IPS-20b (cell line): ENCODE measurements at regions not wholly inside any gene's neighbourhood (a gene's known extent, or its start where the extent isn't known, plus 50 kb on each side); places are given as distances from the start of the nearest gene placed in this dataset.

Experiments used
- H3K27ac ChIP-seq: one replicate; pipeline ENCODE4 v1.5.1; 2013; ENCODE audit warnings: low read length
- H3K27me3 ChIP-seq: 2 replicates; pipeline ENCODE4 v1.6.1; 2013; ENCODE audit warnings: mild to moderate bottlenecking, low read length, inconsistent platforms; ENCODE audit not compliant: insufficient read depth
- H3K36me3 ChIP-seq: 2 replicates; pipeline ENCODE4 v1.6.1; 2013; ENCODE audit warnings: low read depth, mild to moderate bottlenecking, inconsistent platforms, low read length, moderate library complexity; ENCODE audit not compliant: insufficient read depth
- H3K4me1 ChIP-seq: 2 replicates; pipeline ENCODE4 v1.6.1; 2013; ENCODE audit warnings: mild to moderate bottlenecking, control low read depth, inconsistent platforms, low read length, moderate library complexity; ENCODE audit not compliant: insufficient read depth
- H3K4me3 ChIP-seq: 2 replicates; pipeline ENCODE4 v1.5.1; 2013; ENCODE audit warnings: mild to moderate bottlenecking, low read length, inconsistent platforms
- H3K9ac ChIP-seq: 2 replicates; pipeline ENCODE4 v1.6.1; 2013; ENCODE audit warnings: low read depth, mild to moderate bottlenecking, inconsistent platforms, low read length, moderate library complexity
- H3K9me3 ChIP-seq: 2 replicates; pipeline ENCODE4 v1.6.1; 2013; ENCODE audit warnings: mild to moderate bottlenecking, low read depth, low read length, inconsistent platforms; ENCODE audit not compliant: insufficient read depth

- Histone ChIP-seq H3K36me3 (no peaks in the 10 kb centered on the region), H3K27me3 (no peaks in the 10 kb centered on the region), H3K9ac (no peak overlapping the region), H3K27ac (no peak overlapping the region), H3K9me3 (no peaks in the 10 kb centered on the region), H3K4me1 (peaks cover 8% of the 10 kb centered on the region; the same call in 1 of the 2 replicates), H3K4me3 (no peak overlapping the region)
Measured at GRCh38 chr13:87123987-87124784, 547.0 kb upstream of the SLITRK5 start.

GRCh38 chr13:87124785-87125074 is 546.4 kb upstream of the SLITRK5 start:
- Histone ChIP-seq H3K4me3 (no peak overlapping the region), H3K9me3 (no peaks in the 10 kb centered on the region), H3K27ac (no peak overlapping the region), H3K9ac (no peak overlapping the region), H3K36me3 (no peaks in the 10 kb centered on the region), H3K4me1 (peaks cover 8% of the 10 kb centered on the region; the same call in 1 of the 2 replicates), H3K27me3 (peaks cover 4% of the 10 kb centered on the region; the same call in 1 of the 2 replicates)

- Histone ChIP-seq H3K4me1 (peaks cover 11% of the 10 kb centered on the region; the same call in 1 of the 2 replicates), H3K4me3 (no peak overlapping the region), H3K9ac (no peak overlapping the region), H3K27me3 (peaks cover 5% of the 10 kb centered on the region; the same call in 1 of the 2 replicates), H3K27ac (no peak overlapping the region), H3K36me3 (no peaks in the 10 kb centered on the region), H3K9me3 (no peaks in the 10 kb centered on the region)
Measured at GRCh38 chr13:87128036-87128435, 543.1 kb upstream of the SLITRK5 start.

- H3K27me3 ChIP-seq: peaks cover 5% of the 10 kb centered on the region; the same call in 1 of the 2 replicates
- no peaks in the 10 kb centered on the region for H3K9me3 ChIP-seq
- H3K36me3 ChIP-seq: no peaks in the 10 kb centered on the region
- H3K9ac ChIP-seq: no peak overlapping the region
- H3K4me3 ChIP-seq: no peak overlapping the region
- peaks cover 11% of the 10 kb centered on the region; the same call in 1 of the 2 replicates for H3K4me1 ChIP-seq
- H3K27ac ChIP-seq: no peak overlapping the region
Measured at GRCh38 chr13:87128491-87128890, 542.7 kb upstream of the SLITRK5 start.

GRCh38 chr13:87129602-87130300 is 541.4 kb upstream of the SLITRK5 start:
- peaks cover 11% of the 10 kb centered on the region; the same call in 1 of the 2 replicates for H3K4me1 ChIP-seq
- no peak overlapping the region for H3K4me3 ChIP-seq
- no peaks in the 10 kb centered on the region for H3K9me3 ChIP-seq
- H3K27me3 ChIP-seq: peaks cover 5% of the 10 kb centered on the region; the same call in 1 of the 2 replicates
- H3K9ac ChIP-seq: no peak overlapping the region
- H3K36me3 ChIP-seq: no peaks in the 10 kb centered on the region
- H3K27ac ChIP-seq: no peak overlapping the region

- no peak overlapping the region for H3K27ac ChIP-seq
- H3K27me3 ChIP-seq: peaks cover 5% of the 10 kb centered on the region; the same call in 1 of the 2 replicates
- peaks cover 11% of the 10 kb centered on the region; the same call in 1 of the 2 replicates for H3K4me1 ChIP-seq
- H3K4me3 ChIP-seq: no peak overlapping the region
- no peak overlapping the region for H3K9ac ChIP-seq
- H3K9me3 ChIP-seq: no peaks in the 10 kb centered on the region
- H3K36me3 ChIP-seq: no peaks in the 10 kb centered on the region
Measured at GRCh38 chr13:87130423-87130822, 540.7 kb upstream of the SLITRK5 start.

- Histone ChIP-seq H3K27ac (no peak overlapping the region), H3K9ac (no peak overlapping the region), H3K4me1 (peaks cover 11% of the 10 kb centered on the region; the same call in 1 of the 2 replicates), H3K27me3 (peaks cover 5% of the 10 kb centered on the region; the same call in 1 of the 2 replicates), H3K9me3 (no peaks in the 10 kb centered on the region), H3K4me3 (no peak overlapping the region), H3K36me3 (no peaks in the 10 kb centered on the region)
Measured at GRCh38 chr13:87131611-87132010, 539.6 kb upstream of the SLITRK5 start.

- Histone ChIP-seq H3K9me3 (no peaks in the 10 kb centered on the region), H3K36me3 (no peaks in the 10 kb centered on the region)
Measured at GRCh38 chr13:87138866-87139265, 532.3 kb upstream of the SLITRK5 start.

GRCh38 chr13:87147076-87147475 is 524.1 kb upstream of the SLITRK5 start:
- Histone ChIP-seq H3K9me3 (no peaks in the 10 kb centered on the region), H3K4me1 (no peaks in the 10 kb centered on the region), H3K27me3 (no peaks in the 10 kb centered on the region), H3K27ac (no peak overlapping the region), H3K4me3 (no peak overlapping the region), H3K9ac (no peak overlapping the region), H3K36me3 (no peaks in the 10 kb centered on the region)

More at GRCh38 chr13:87138866-87139265, 532.3 kb upstream of the SLITRK5 start:
- H3K4me3 ChIP-seq: no peak overlapping the region
- H3K27me3 ChIP-seq: no peaks in the 10 kb centered on the region
- H3K4me1 ChIP-seq: no peaks in the 10 kb centered on the region
- H3K27ac ChIP-seq: no peak overlapping the region
- H3K9ac ChIP-seq: no peak overlapping the region

- Histone ChIP-seq H3K27ac (no peak overlapping the region), H3K4me1 (no peaks in the 10 kb centered on the region), H3K9me3 (peaks cover 4% of the 10 kb centered on the region; the same call in 1 of the 2 replicates), H3K27me3 (no peaks in the 10 kb centered on the region), H3K9ac (no peak overlapping the region), H3K4me3 (no peak overlapping the region), H3K36me3 (no peaks in the 10 kb centered on the region)
Measured at GRCh38 chr13:87153371-87153770, 517.8 kb upstream of the SLITRK5 start.

GRCh38 chr13:87166348-87166747 is 504.8 kb upstream of the SLITRK5 start:
- H3K9ac ChIP-seq: no peak overlapping the region
- no peaks in the 10 kb centered on the region for H3K36me3 ChIP-seq
- H3K4me3 ChIP-seq: no peak overlapping the region

GRCh38 chr13:87168390-87168789 is 502.8 kb upstream of the SLITRK5 start:
- no peaks in the 10 kb centered on the region for H3K36me3 ChIP-seq

More at GRCh38 chr13:87166348-87166747, 504.8 kb upstream of the SLITRK5 start:
- Histone ChIP-seq H3K4me1 (no peaks in the 10 kb centered on the region), H3K27ac (no peak overlapping the region), H3K27me3 (no peaks in the 10 kb centered on the region), H3K9me3 (no peaks in the 10 kb centered on the region)

More at GRCh38 chr13:87168390-87168789, 502.8 kb upstream of the SLITRK5 start:
- H3K4me1 ChIP-seq: no peaks in the 10 kb centered on the region
- no peak overlapping the region for H3K9ac ChIP-seq
- H3K27me3 ChIP-seq: no peaks in the 10 kb centered on the region
- no peaks in the 10 kb centered on the region for H3K9me3 ChIP-seq
- H3K4me3 ChIP-seq: no peak overlapping the region
- no peak overlapping the region for H3K27ac ChIP-seq
